HepG2 (cell line): ENCODE measurements at regions not wholly inside any gene's neighbourhood (a gene's known extent, or its start where the extent isn't known, plus 50 kb on each side); places are given as distances from the start of the nearest gene placed in this dataset.

ENCODE experiments used
- ATAC-seq: fragments of 200-7000 bp; cut with Tn5 transposase; 3 replicates; pipeline ENCODE4 v1.9.1; 2020; ENCODE audit warnings: mild to moderate bottlenecking, moderate library complexity
- BruUV-seq: library from RNA; stranded (reverse); fragments of 400-500 nt; replicated peaks from 2 replicates; lab custom pipeline; 2021; lab: Mats Ljungman, UMichigan
- CTCF ChIA-PET: fragments of 300-600 bp; formaldehyde crosslinking; extraction: SDS; loops from one replicate; lab custom pipeline; 2021; ENCODE audit warnings: low total read pairs, inconsistent platforms, low intra/inter-chr PET ratio; lab: Yijun Ruan, JAX
- POLR2A ChIA-PET: fragments of 350-600 bp; sonication (Branson Sonifier 250); formaldehyde crosslinking; loops from one replicate; lab custom pipeline; 2020; ENCODE audit warnings: antibody characterized with exemption, inconsistent platforms; lab: Yijun Ruan, JAX
- DNase-seq: peaks from one replicate; pipeline ENCODE4 v3.0.0-alpha.2; 2015; ENCODE audit warnings: low spot score
- FAIRE-seq: peaks from 3 replicates; lab custom pipeline; 2011; peaks lifted over from hg19 to GRCh38; lab: Jason Lieb, UNC
- H2AFZ ChIP-seq: one replicate; pipeline ENCODE4 v1.6.1; 2011; ENCODE audit warnings: low read length, inconsistent platforms
- H3K27ac ChIP-seq: fragments of 300-600 bp; 3 replicates; pipeline ENCODE4 v1.8.0; 2011; ENCODE audit warnings: mixed run types, mild to moderate bottlenecking, mixed read lengths, low read length, inconsistent platforms; ENCODE audit not compliant: insufficient read depth; ENCODE audit errors: extremely low read length
- H3K27me3 ChIP-seq, 2 experiments: fragments of 200-600 bp in 1 of 2; 2 replicates in 1 of 2; 3 replicates in 1 of 2; pipeline versions ENCODE4 v1.6.0 to v1.8.0; 2011; ENCODE audit warnings: low read length in 2 of 2, mild to moderate bottlenecking in 2 of 2, moderate library complexity in 2 of 2, inconsistent platforms in 1 of 2; ENCODE audit not compliant: insufficient read depth in 2 of 2, control insufficient read depth in 1 of 2
- H3K36me3 ChIP-seq, 2 experiments: fragments of 200-600 bp in 1 of 2; replicated peaks in 1 of 2; 2 replicates in 1 of 2; 3 replicates in 1 of 2; pipeline versions ENCODE4 v1.5.1 to v1.8.0; 2011; ENCODE audit warnings: low read length in 2 of 2, inconsistent platforms in 1 of 2; ENCODE audit not compliant: insufficient read depth in 2 of 2, control insufficient read depth in 1 of 2
- H3K4me1 ChIP-seq: 2 replicates; pipeline ENCODE4 v1.5.1; 2012; ENCODE audit warnings: low read length, inconsistent platforms; ENCODE audit not compliant: insufficient read depth
- H3K4me2 ChIP-seq: 2 replicates; pipeline ENCODE4 v1.6.0; 2011; ENCODE audit warnings: low read depth, low read length, inconsistent platforms
- H3K4me3 ChIP-seq, 3 experiments: fragments of 200-600 bp in 1 of 3; sonication (generic), shearing (Covaris generic) in 1 of 3; replicated peaks in 1 of 3; 2 replicates each; pipeline ENCODE4 v1.5.1; 2011 to 2016; ENCODE audit warnings: low read length in 3 of 3, inconsistent platforms in 2 of 3, low read depth in 2 of 3, mild to moderate bottlenecking in 2 of 3, control low read depth in 1 of 3, mixed read lengths in 1 of 3; ENCODE audit not compliant: insufficient read depth in 1 of 3
- H3K79me2 ChIP-seq: one replicate; pipeline ENCODE4 v1.6.1; 2011; ENCODE audit warnings: low read length, inconsistent platforms; ENCODE audit not compliant: insufficient read depth
- H3K9ac ChIP-seq: 2 replicates; pipeline ENCODE4 v1.6.0; 2011; ENCODE audit warnings: mild to moderate bottlenecking, low read depth, low read length, inconsistent platforms; ENCODE audit not compliant: insufficient read depth
- H3K9me3 ChIP-seq: 2 replicates; pipeline ENCODE4 v1.5.1; 2012; ENCODE audit warnings: mild to moderate bottlenecking, low read length
- H4K20me1 ChIP-seq: 2 replicates; pipeline ENCODE4 v1.6.0; 2011; ENCODE audit warnings: inconsistent platforms, mild to moderate bottlenecking, low read length, moderate library complexity; ENCODE audit not compliant: insufficient read depth
- HDAC2 ChIP-seq: sonication (generic); formaldehyde crosslinking; IDR thresholded peaks from 2 replicates; pipeline ENCODE4 v1.4.0; 2020; ENCODE audit warnings: missing genetic modification reagents
- MNT ChIP-seq: fragments of 450-650 bp; IDR thresholded peaks from 2 replicates; pipeline ENCODE4 v1.6.1; 2016
- PITX1 ChIP-seq: sonication (generic); formaldehyde crosslinking; IDR thresholded peaks from 2 replicates; pipeline ENCODE4 v1.5.1; 2020; ENCODE audit warnings: mild to moderate bottlenecking, missing genetic modification reagents
- REXO4 ChIP-seq: sonication (generic); formaldehyde crosslinking; IDR thresholded peaks from 2 replicates; pipeline ENCODE4 v1.8.0; 2022; ENCODE audit warnings: missing genetic modification reagents, mild to moderate bottlenecking, borderline replicate concordance
- SOX13 ChIP-seq, 3 experiments: fragments of 450-650 bp in 1 of 3; sonication (generic) in 1 of 3; formaldehyde crosslinking in 1 of 3; IDR thresholded peaks in 2 of 3; conservative IDR thresholded peaks in 1 of 3; 2 replicates each; pipeline versions ENCODE4 v1.5.0 to v1.6.1; 2016 to 2020; ENCODE audit warnings: antibody characterized with exemption in 1 of 3, mild to moderate bottlenecking in 1 of 3, missing compliant biosample characterization in 1 of 3, missing genetic modification reagents in 1 of 3, moderate library complexity in 1 of 3
- ZBTB40 ChIP-seq, 2 experiments: fragments of 450-650 bp in 1 of 2; sonication (generic) in 1 of 2; formaldehyde crosslinking in 1 of 2; IDR thresholded peaks; 2 replicates each; pipeline versions ENCODE4 v1.6.1 to v1.8.0; 2016 to 2022; ENCODE audit warnings: antibody characterized with exemption in 1 of 2, mild to moderate bottlenecking in 1 of 2, missing genetic modification reagents in 1 of 2
- ZMYM2 ChIP-seq: sonication (generic); formaldehyde crosslinking; IDR thresholded peaks from 2 replicates; pipeline ENCODE4 v1.8.0; 2022; ENCODE audit warnings: mild to moderate bottlenecking, missing genetic modification reagents
- WGBS: methylation state at CpG from one replicate; pipeline ENCODE4 v1.1.6; 2017; ENCODE audit warnings: low lambda C conversion rate; 5-methylcytosine and 5-hydroxymethylcytosine counted together
- in situ Hi-C: cut with HindIII; loops from 2 replicates; pipeline ENCODE4 v1.10.0; 2017; ENCODE audit warnings: low pct_unique_long_range_greater_than_20kb; ENCODE audit not compliant: extremely low pct_ligation_motif_present
- intact Hi-C: fragments of 100-400 bp; cut with micrococcal nuclease; formaldehyde crosslinking; loops from one replicate; pipeline ENCODE4 v1.10.0; 2022; ENCODE audit not compliant: unreplicated experiment

- Histone ChIP-seq H3K27ac (no peak overlapping the region), H3K27me3 (peaks cover 0 to 23% of the 10 kb centered on the region in 2 experiments; a peak in 3 of 5 replicates), H3K79me2 (no peaks in the 10 kb centered on the region), H3K9ac (no peak overlapping the region), H3K9me3 (no peaks in the 10 kb centered on the region), H3K36me3 (no peaks in the 10 kb centered on the region), H4K20me1 (no peaks in the 10 kb centered on the region), H2AFZ (no peak overlapping the region), H3K4me1 (peaks cover 14% of the 10 kb centered on the region; the same call in 1 of the 2 replicates), H3K4me2 (no peak overlapping the region), H3K4me3 (no peak overlapping the region)
- no peak for DNase-seq
- in situ Hi-C loops = no loop called here
- whole genome bisulfite sequencing = 12% methylated on average over 3 of the region's 7 CpGs
- intact Hi-C loops = loop anchor here (10.0 kb wide), 1 partner anchor 651 kb away; no protein-coding TSS in a partner anchor
- no peak for ATAC-seq
- CTCF ChIA-PET = no interaction called here
- POLR2A ChIA-PET = no interaction called here
- TF ChIP-seq MNT = peak; percentile 90
- no peak for TF ChIP-seq SOX13 (IDR thresholded peaks at IDR 0.05)
- no peak for TF ChIP-seq SOX13 (CRISPR knock-in tag; conservative IDR thresholded peaks at IDR 0.05 in 1 of 2, IDR thresholded peaks at IDR 0.05 in 1 of 2)
- no peak for FAIRE-seq
- no TSS peak for BruUV-seq
Observed at GRCh38 chr1:5794279-5794678, 197.9 kb downstream of the NPHP4 start.

GRCh38 chr1:5793516-5793915, 198.7 kb downstream of the NPHP4 start:
- intact Hi-C loops (loop anchor here (10.0 kb wide), 1 partner anchor 651 kb away; no protein-coding TSS in a partner anchor), in situ Hi-C loops (no loop called here)
- ATAC-seq = no peak
- Histone ChIP-seq H3K4me1 (peaks cover 12% of the 10 kb centered on the region; the same call in 1 of the 2 replicates), H3K9me3 (no peaks in the 10 kb centered on the region), H3K27ac (no peak overlapping the region), H3K4me2 (no peak overlapping the region), H3K79me2 (no peaks in the 10 kb centered on the region), H3K36me3 (no peaks in the 10 kb centered on the region), H3K27me3 (peaks cover 0 to 20% of the 10 kb centered on the region in 2 experiments; a peak in 3 of 5 replicates), H4K20me1 (no peaks in the 10 kb centered on the region), H3K9ac (no peak overlapping the region), H3K4me3 (no peak overlapping the region), H2AFZ (no peak overlapping the region)
- 0% methylated on average over 1 of the region's 4 CpGs for WGBS
- ChIA-PET POLR2A (no interaction called here), CTCF (no interaction called here)
- BruUV-seq = no TSS peak
- no peak for FAIRE-seq
- no peak for DNase-seq
- no peak for TF ChIP-seq ZBTB40 (IDR thresholded peaks at IDR 0.05)
- no peak for TF ChIP-seq ZBTB40 (CRISPR knock-in tag; IDR thresholded peaks at IDR 0.05)
- TF ChIP-seq REXO4 (CRISPR knock-in tag) = no peak
- no peak for TF ChIP-seq HDAC2
- no peak for TF ChIP-seq ZMYM2
- no peak for TF ChIP-seq PITX1
